ENCODE measurements at regions not wholly inside any gene's neighbourhood (a gene's known extent, or its start where the extent isn't known, plus 50 kb on each side); places are given as distances from the start of the nearest gene placed in this dataset.

DNA sequence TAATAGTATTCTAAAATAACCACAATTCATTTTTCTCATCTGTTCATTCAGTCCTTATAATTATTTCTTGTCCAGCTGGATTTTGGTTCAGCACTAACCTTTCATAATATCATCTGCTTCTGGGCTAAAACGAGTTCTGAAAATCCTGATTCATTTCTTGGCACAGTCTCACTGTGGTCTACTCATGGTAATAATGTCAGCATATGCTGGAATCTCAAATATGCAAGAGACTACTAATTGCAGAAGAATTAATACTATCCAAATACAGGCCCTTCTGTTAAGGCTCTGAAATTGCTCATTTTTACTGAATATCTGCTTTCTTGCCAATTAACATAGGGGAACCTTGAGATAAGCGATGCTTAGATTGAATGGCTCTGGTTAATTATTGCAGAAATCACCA lies 597.1 kb downstream of the RPL10L start:
- no peaks in the 10 kb centered on the region for H3K9me2 ChIP-seq (ENCODE audit: insufficient read depth, low read length)
- no peak overlapping the region for H3K4me2 ChIP-seq (ENCODE audit: low read length)
- H3K4me3 ChIP-seq (ENCODE audit: low read length) = no peak overlapping the region
- no peaks in the 10 kb centered on the region for H3F3A ChIP-seq (ENCODE audit: insufficient read depth, low read length, poor library complexity, severe bottlenecking)
- TF ChIP-seq EZH2 (IDR thresholded peaks at IDR 0.05; ENCODE audit: borderline replicate concordance, insufficient read depth, low read length, poor library complexity, severe bottlenecking) = no peak
- TF ChIP-seq POLR2AphosphoS5 (IDR thresholded peaks at IDR 0.05) = no peak
- TF ChIP-seq SMC3 (conservative IDR thresholded peaks at IDR 0.05; ENCODE audit: poor library complexity) = no peak
- TF ChIP-seq MXI1 (conservative IDR thresholded peaks at IDR 0.05; ENCODE audit: poor library complexity, severe bottlenecking) = no peak
- TF ChIP-seq, protein P1, sequence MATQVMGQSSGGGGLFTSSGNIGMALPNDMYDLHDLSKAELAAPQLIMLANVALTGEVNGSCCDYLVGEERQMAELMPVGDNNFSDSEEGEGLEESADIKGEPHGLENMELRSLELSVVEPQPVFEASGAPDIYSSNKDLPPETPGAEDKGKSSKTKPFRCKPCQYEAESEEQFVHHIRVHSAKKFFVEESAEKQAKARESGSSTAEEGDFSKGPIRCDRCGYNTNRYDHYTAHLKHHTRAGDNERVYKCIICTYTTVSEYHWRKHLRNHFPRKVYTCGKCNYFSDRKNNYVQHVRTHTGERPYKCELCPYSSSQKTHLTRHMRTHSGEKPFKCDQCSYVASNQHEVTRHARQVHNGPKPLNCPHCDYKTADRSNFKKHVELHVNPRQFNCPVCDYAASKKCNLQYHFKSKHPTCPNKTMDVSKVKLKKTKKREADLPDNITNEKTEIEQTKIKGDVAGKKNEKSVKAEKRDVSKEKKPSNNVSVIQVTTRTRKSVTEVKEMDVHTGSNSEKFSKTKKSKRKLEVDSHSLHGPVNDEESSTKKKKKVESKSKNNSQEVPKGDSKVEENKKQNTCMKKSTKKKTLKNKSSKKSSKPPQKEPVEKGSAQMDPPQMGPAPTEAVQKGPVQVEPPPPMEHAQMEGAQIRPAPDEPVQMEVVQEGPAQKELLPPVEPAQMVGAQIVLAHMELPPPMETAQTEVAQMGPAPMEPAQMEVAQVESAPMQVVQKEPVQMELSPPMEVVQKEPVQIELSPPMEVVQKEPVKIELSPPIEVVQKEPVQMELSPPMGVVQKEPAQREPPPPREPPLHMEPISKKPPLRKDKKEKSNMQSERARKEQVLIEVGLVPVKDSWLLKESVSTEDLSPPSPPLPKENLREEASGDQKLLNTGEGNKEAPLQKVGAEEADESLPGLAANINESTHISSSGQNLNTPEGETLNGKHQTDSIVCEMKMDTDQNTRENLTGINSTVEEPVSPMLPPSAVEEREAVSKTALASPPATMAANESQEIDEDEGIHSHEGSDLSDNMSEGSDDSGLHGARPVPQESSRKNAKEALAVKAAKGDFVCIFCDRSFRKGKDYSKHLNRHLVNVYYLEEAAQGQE (IDR thresholded peaks at IDR 0.05; ENCODE audit: borderline replicate concordance) = no peak
- H3K9me3 ChIP-seq (ENCODE audit: low read length) = no peaks in the 10 kb centered on the region
- H3K36me3 ChIP-seq (ENCODE audit: insufficient read depth, low read length) = no peaks in the 10 kb centered on the region
- H2AFZ ChIP-seq (ENCODE audit: low read depth, low read length) = no peak overlapping the region
- no peaks in the 10 kb centered on the region for H4K20me1 ChIP-seq (ENCODE audit: insufficient read depth)
- H3K9ac ChIP-seq (ENCODE audit: low read length) = no peak overlapping the region
- H3K79me2 ChIP-seq (replicated peaks; ENCODE audit: insufficient read depth, low read length) = no peaks in the 10 kb centered on the region
- H3K27me3 ChIP-seq (ENCODE audit: insufficient read depth, low read depth, low read length) = no peaks in the 10 kb centered on the region
- H3K27ac ChIP-seq (ENCODE audit: low read length) = no peak overlapping the region

DNA sequence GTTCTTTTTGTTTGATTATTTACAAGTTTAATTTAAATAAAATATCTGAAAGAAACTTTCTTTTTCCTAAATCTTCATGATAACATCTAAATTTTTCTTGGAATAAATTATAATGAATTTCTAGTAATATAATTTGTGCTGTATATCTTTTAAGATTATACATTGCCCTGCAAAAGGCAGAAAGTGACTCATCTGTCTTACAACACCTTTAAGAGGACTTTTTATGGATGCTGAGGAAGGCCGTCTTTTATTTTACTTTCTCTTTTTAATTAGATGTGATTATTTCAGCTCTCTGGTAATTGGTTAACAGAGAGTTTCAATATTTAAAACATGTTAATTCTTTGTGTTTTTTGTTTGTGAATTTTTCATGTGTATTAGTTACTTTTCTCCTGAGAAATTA lies 598.4 kb downstream of the RPL10L start:
- H3K27ac ChIP-seq (ENCODE audit: low read length) = no peak overlapping the region
- no peaks in the 10 kb centered on the region for H3K27me3 ChIP-seq (ENCODE audit: insufficient read depth, low read depth, low read length)
- H2AFZ ChIP-seq (ENCODE audit: low read depth, low read length) = no peak overlapping the region
- no peaks in the 10 kb centered on the region for H3K9me2 ChIP-seq (ENCODE audit: insufficient read depth, low read length)
- H3K4me3 ChIP-seq (ENCODE audit: low read length) = no peak overlapping the region
- no peak overlapping the region for H3K4me2 ChIP-seq (ENCODE audit: low read length)
- no peaks in the 10 kb centered on the region for H4K20me1 ChIP-seq (ENCODE audit: insufficient read depth)
- no peak for TF ChIP-seq RAD21 (conservative IDR thresholded peaks at IDR 0.05)
- TF ChIP-seq POLR2AphosphoS5 (IDR thresholded peaks at IDR 0.05) = no peak
- TF ChIP-seq MXI1 (conservative IDR thresholded peaks at IDR 0.05; ENCODE audit: poor library complexity, severe bottlenecking) = no peak
- no peak for TF ChIP-seq EZH2 (IDR thresholded peaks at IDR 0.05; ENCODE audit: borderline replicate concordance, insufficient read depth, low read length, poor library complexity, severe bottlenecking)
- TF ChIP-seq, protein P2, sequence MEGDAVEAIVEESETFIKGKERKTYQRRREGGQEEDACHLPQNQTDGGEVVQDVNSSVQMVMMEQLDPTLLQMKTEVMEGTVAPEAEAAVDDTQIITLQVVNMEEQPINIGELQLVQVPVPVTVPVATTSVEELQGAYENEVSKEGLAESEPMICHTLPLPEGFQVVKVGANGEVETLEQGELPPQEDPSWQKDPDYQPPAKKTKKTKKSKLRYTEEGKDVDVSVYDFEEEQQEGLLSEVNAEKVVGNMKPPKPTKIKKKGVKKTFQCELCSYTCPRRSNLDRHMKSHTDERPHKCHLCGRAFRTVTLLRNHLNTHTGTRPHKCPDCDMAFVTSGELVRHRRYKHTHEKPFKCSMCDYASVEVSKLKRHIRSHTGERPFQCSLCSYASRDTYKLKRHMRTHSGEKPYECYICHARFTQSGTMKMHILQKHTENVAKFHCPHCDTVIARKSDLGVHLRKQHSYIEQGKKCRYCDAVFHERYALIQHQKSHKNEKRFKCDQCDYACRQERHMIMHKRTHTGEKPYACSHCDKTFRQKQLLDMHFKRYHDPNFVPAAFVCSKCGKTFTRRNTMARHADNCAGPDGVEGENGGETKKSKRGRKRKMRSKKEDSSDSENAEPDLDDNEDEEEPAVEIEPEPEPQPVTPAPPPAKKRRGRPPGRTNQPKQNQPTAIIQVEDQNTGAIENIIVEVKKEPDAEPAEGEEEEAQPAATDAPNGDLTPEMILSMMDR (IDR thresholded peaks at IDR 0.05; ENCODE audit: poor library complexity, severe bottlenecking) = no peak
- TF ChIP-seq, protein P1 (IDR thresholded peaks at IDR 0.05; ENCODE audit: borderline replicate concordance) = no peak
- TF ChIP-seq SMC3 (conservative IDR thresholded peaks at IDR 0.05; ENCODE audit: poor library complexity) = no peak
- TF ChIP-seq EP300 (conservative IDR thresholded peaks at IDR 0.05; ENCODE audit: poor library complexity, severe bottlenecking) = no peak
- no peak for TF ChIP-seq TAF1 (IDR thresholded peaks at IDR 0.05; ENCODE audit: low read depth)
- no peaks in the 10 kb centered on the region for H3F3A ChIP-seq (ENCODE audit: insufficient read depth, low read length, poor library complexity, severe bottlenecking)
- H3K79me2 ChIP-seq (replicated peaks; ENCODE audit: insufficient read depth, low read length) = no peaks in the 10 kb centered on the region
- no peaks in the 10 kb centered on the region for H3K36me3 ChIP-seq (ENCODE audit: insufficient read depth, low read length)
- H3K9me3 ChIP-seq (ENCODE audit: low read length) = no peaks in the 10 kb centered on the region
- no peak overlapping the region for H3K9ac ChIP-seq (ENCODE audit: low read length)

Measured in neural cell (in vitro differentiated cells).